NCI-H82 treated with DMSO at 0.1 percent for 48 hours (cell line): ENCODE measurements at regions not wholly inside any gene's neighbourhood (a gene's known extent, or its start where the extent isn't known, plus 50 kb on each side); places are given as distances from the start of the nearest gene placed in this dataset.
"Not testable (repeated sequence)": the region's sequence is repeated elsewhere in the genome, so short reads cannot be mapped to it uniquely, and the experiment has no call there.

Source experiments
- DNase-seq: peaks from one replicate; lab custom pipeline; 2025; ENCODE audit not compliant: unreplicated experiment; lab: John Stamatoyannopoulos, UW

- DNase-seq, result not testable (repeated sequence)
These were observed 129.1 kb downstream of the BRD1 start for GRCh38 chr22:49698616-49699015.

- DNase-seq, result no peak
These were observed 130.6 kb downstream of the BRD1 start for GRCh38 chr22:49697047-49697446.

GRCh38 chr22:49694462-49695260 is 133.0 kb downstream of the BRD1 start:
- DNase-seq, result no peak

GRCh38 chr22:49693848-49694247 is 133.8 kb downstream of the BRD1 start:
- no peak for DNase-seq

- DNase-seq, result no peak
These were observed 134.3 kb downstream of the BRD1 start for GRCh38 chr22:49693416-49693815.

GRCh38 chr22:49692499-49693225 is 135.0 kb downstream of the BRD1 start:
- no peak for DNase-seq

- no peak for DNase-seq
These were observed 136.4 kb downstream of the BRD1 start for GRCh38 chr22:49691256-49691655.

GRCh38 chr22:49690454-49690853 is 137.2 kb downstream of the BRD1 start:
- DNase-seq, result no peak

- DNase-seq, result no peak
These were observed 137.8 kb downstream of the BRD1 start for GRCh38 chr22:49689858-49690257.

- DNase-seq, result no peak
These were observed 138.4 kb downstream of the BRD1 start for GRCh38 chr22:49689255-49689770.

- no peak for DNase-seq
These were observed 139.0 kb downstream of the BRD1 start for GRCh38 chr22:49688516-49689254.

GRCh38 chr22:49687786-49688515 is 139.7 kb downstream of the BRD1 start:
- DNase-seq, result no peak

- DNase-seq, result no peak
These were observed 140.3 kb downstream of the BRD1 start for GRCh38 chr22:49687333-49687732.

- no peak for DNase-seq
These were observed 141.0 kb downstream of the BRD1 start for GRCh38 chr22:49686495-49687219.

GRCh38 chr22:49685686-49686085 is 142.0 kb downstream of the BRD1 start:
- DNase-seq, result no peak

- DNase-seq, result no peak
These were observed 142.6 kb downstream of the BRD1 start for GRCh38 chr22:49685116-49685515.

- no peak for DNase-seq
These were observed 144.6 kb downstream of the BRD1 start for GRCh38 chr22:49683032-49683431.

- DNase-seq, result not testable (repeated sequence)
These were observed 146.9 kb downstream of the BRD1 start for GRCh38 chr22:49680819-49681218.

- DNase-seq, result no peak
These were observed 148.9 kb downstream of the BRD1 start for GRCh38 chr22:49678842-49679170.

GRCh38 chr22:49678137-49678841 is 149.4 kb downstream of the BRD1 start:
- DNase-seq, result no peak
